ENCODE measurements at regions not wholly inside any gene's neighbourhood (a gene's known extent, or its start where the extent isn't known, plus 50 kb on each side); places are given as distances from the start of the nearest gene placed in this dataset.

- no peak for TF ChIP-seq CTCF (IDR thresholded peaks at IDR 0.05 in 4 of 5, conservative IDR thresholded peaks at IDR 0.05 in 1 of 5)
- no peak for TF ChIP-seq POLR2A (IDR thresholded peaks at IDR 0.05)
Measured at GRCh38 chr2:2484301-2484700, 153.2 kb upstream of the MYT1L start.

Measured in gastrocnemius medialis (tissue), 4 donors.